Chondrocyte (in vitro differentiated cells): ENCODE measurements at regions not wholly inside any gene's neighbourhood (a gene's known extent, or its start where the extent isn't known, plus 50 kb on each side); places are given as distances from the start of the nearest gene placed in this dataset.
A peak's percentile ranks its signal among the peaks of the same experiment; 100 is the strongest.
"Not testable (repeated sequence)": the region's sequence is repeated elsewhere in the genome, so short reads cannot be mapped to it uniquely, and the experiment has no call there.

Experiments used
- DNase-seq: peaks from one replicate; pipeline ENCODE4 v3.0.0; 2021; ENCODE audit warnings: mixed read lengths, low spot score
- H3K27ac Mint-ChIP-seq: one replicate; pipeline ENCODE4 v1.8.0; 2021; ENCODE audit warnings: mild to moderate bottlenecking, moderate library complexity, mixed read lengths; ENCODE audit not compliant: unreplicated experiment
- H3K27me3 Mint-ChIP-seq: 2 replicates; pipeline ENCODE4 v1.8.0; 2021; ENCODE audit warnings: low read depth, mixed read lengths
- H3K36me3 Mint-ChIP-seq: 2 replicates; pipeline ENCODE4 v1.8.0; 2021; ENCODE audit warnings: low read depth, mixed read lengths
- H3K4me1 Mint-ChIP-seq: 2 replicates; pipeline ENCODE4 v1.8.0; 2021; ENCODE audit warnings: low read depth, mild to moderate bottlenecking, mixed read lengths
- H3K4me3 Mint-ChIP-seq: one replicate; pipeline ENCODE4 v1.8.0; 2021; ENCODE audit warnings: mild to moderate bottlenecking, moderate library complexity, mixed read lengths; ENCODE audit not compliant: unreplicated experiment
- H3K9me3 Mint-ChIP-seq: 2 replicates; pipeline ENCODE4 v1.8.0; 2021; ENCODE audit warnings: low read depth, mixed read lengths
- CTCF ChIP-seq: fragments of 200-600 bp; sonication (generic); IDR thresholded peaks from 2 replicates; pipeline ENCODE4 v1.5.0; 2021; ENCODE audit warnings: antibody characterized with exemption, mild to moderate bottlenecking, moderate library complexity

GRCh38 chr18:15164446-15164845, 416.5 kb downstream of the ANKRD30B start:
- not testable (repeated sequence) for H3K36me3 Mint-ChIP-seq, H3K4me3 Mint-ChIP-seq, H3K4me1 Mint-ChIP-seq, DNase-seq, H3K27ac Mint-ChIP-seq, H3K27me3 Mint-ChIP-seq
- peaks cover 35% of the 10 kb centered on the region for H3K9me3 Mint-ChIP-seq

- H3K9me3 Mint-ChIP-seq: peaks cover 36% of the 10 kb centered on the region
- DNase-seq: no peak
- no peaks in the 10 kb centered on the region for H3K27me3 Mint-ChIP-seq
- no peak overlapping the region for H3K4me3 Mint-ChIP-seq
- H3K4me1 Mint-ChIP-seq: no peaks in the 10 kb centered on the region
- H3K27ac Mint-ChIP-seq: no peak overlapping the region
- TF ChIP-seq CTCF: no peak
- H3K36me3 Mint-ChIP-seq: peaks cover 1% of the 10 kb centered on the region
Observed at GRCh38 chr18:15165048-15165447, 417.1 kb downstream of the ANKRD30B start.

DNA sequence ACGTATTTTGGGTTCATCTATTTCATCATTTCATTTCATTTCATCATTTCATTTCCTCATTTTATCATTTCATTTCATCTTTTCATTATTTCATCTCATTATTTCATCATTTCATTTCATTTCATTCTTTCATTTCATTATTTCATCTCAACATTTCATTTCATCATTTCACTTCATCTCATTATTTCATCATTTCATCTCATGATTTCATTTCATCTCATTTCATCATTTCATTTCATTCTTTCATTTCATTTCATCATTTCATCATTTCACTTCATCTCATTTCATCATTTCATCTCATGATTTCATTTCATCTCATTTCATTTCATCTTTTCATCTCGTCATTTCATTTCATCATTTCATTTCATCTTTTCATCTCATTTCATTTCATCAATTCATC, 445.1 kb downstream of the ANKRD30B start:
- peaks cover 17% of the 10 kb centered on the region for H3K9me3 Mint-ChIP-seq
- not testable (repeated sequence) for H3K4me1 Mint-ChIP-seq, DNase-seq, H3K27ac Mint-ChIP-seq, H3K4me3 Mint-ChIP-seq, H3K27me3 Mint-ChIP-seq, H3K36me3 Mint-ChIP-seq

DNA sequence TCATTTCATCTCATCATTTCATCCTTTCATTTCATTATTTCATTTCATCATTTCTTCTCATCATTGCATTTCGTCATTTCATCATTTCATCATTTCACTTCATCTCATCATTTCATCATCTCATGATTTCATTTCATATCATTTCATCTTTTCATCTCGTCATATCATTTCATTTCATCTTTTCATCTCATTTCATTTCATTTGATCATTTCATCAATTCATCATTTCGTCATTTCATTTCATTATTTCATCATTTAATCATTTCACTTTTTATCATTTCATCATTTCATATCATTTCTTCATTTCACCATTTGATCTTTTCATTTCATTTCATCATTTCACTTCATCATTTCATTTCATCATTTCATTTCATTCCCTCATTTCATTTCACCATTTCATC, 445.8 kb downstream of the ANKRD30B start:
- H3K27ac Mint-ChIP-seq, H3K36me3 Mint-ChIP-seq, H3K4me3 Mint-ChIP-seq, DNase-seq, H3K27me3 Mint-ChIP-seq, H3K4me1 Mint-ChIP-seq: not testable (repeated sequence)
- peaks cover 15% of the 10 kb centered on the region for H3K9me3 Mint-ChIP-seq

- not testable (repeated sequence) for H3K27ac Mint-ChIP-seq, H3K36me3 Mint-ChIP-seq, H3K4me3 Mint-ChIP-seq, H3K27me3 Mint-ChIP-seq, H3K4me1 Mint-ChIP-seq
- H3K9me3 Mint-ChIP-seq: peaks cover 35% of the 10 kb centered on the region
- DNase-seq: peak; percentile 92
Observed at GRCh38 chr18:15197338-15198115, 449.6 kb downstream of the ANKRD30B start.

GRCh38 chr18:15198116-15198389, 450.1 kb downstream of the ANKRD30B start:
- Mint-ChIP-seq H3K27me3 (no peaks in the 10 kb centered on the region), H3K4me1 (no peaks in the 10 kb centered on the region), H3K4me3 (no peak overlapping the region), H3K36me3 (no peaks in the 10 kb centered on the region), H3K9me3 (peaks cover 39% of the 10 kb centered on the region), H3K27ac (no peak overlapping the region)
- DNase-seq: no peak
- TF ChIP-seq CTCF: no peak
